Psoas muscle (tissue), 7 donors: ENCODE measurements at regions not wholly inside any gene's neighbourhood (a gene's known extent, or its start where the extent isn't known, plus 50 kb on each side); places are given as distances from the start of the nearest gene placed in this dataset.

Experiments used
- ATAC-seq, 4 donors: fragments of 200-7000 bp; cut with Tn5 transposase; one replicate each; pipeline ENCODE4 v1.9.1; 2020; ENCODE audit warnings: moderate library complexity in 3 of 4, mild to moderate bottlenecking in 2 of 4
- DNase-seq, 2 donors: peaks; one replicate each; pipeline ENCODE4 v3.0.0-alpha.2; 2020
- H3K27ac ChIP-seq: fragments of 200-600 bp; one replicate; pipeline ENCODE4 v1.8.0; 2022
- H3K27me3 ChIP-seq, 3 donors: fragments of 200-600 bp in 1 of 3; one replicate each; pipeline versions ENCODE4 v1.6.1 to v1.8.0; 2013 to 2022; ENCODE audit warnings: low read length in 2 of 3, mild to moderate bottlenecking in 2 of 3, moderate library complexity in 1 of 3; ENCODE audit not compliant: insufficient read depth in 3 of 3
- H3K36me3 ChIP-seq, 2 donors: fragments of 200-600 bp in 1 of 2; one replicate each; pipeline versions ENCODE4 v1.6.1 to v1.8.0; 2013 to 2022; ENCODE audit warnings: low read depth in 1 of 2, mild to moderate bottlenecking in 1 of 2, moderate library complexity in 1 of 2; ENCODE audit not compliant: insufficient read depth in 1 of 2
- H3K4me1 ChIP-seq: fragments of 200-600 bp; one replicate; pipeline ENCODE4 v1.8.0; 2022
- H3K4me3 ChIP-seq: fragments of 200-600 bp; one replicate; pipeline ENCODE4 v1.8.0; 2022; ENCODE audit warnings: mild to moderate bottlenecking
- H3K9me3 ChIP-seq: fragments of 200-600 bp; one replicate; pipeline ENCODE4 v1.8.0; 2022
- WGBS, 3 donors: extraction: QIAGEN DNeasy Blood & Tissue Kit; methylation state at CpG; one replicate each; pipeline versions ENCODE4 v1.1.6 to v1.1.7; 2013; 5-methylcytosine and 5-hydroxymethylcytosine counted together
- intact Hi-C, 2 donors: fragments of 100-400 bp; cut with DNase I; formaldehyde crosslinking; loops; one replicate each; pipeline versions ENCODE4 v1.11.0 to v1.14.2; 2022
- TF ChIP-seq, protein P1 (sequence below): fragments of 200-600 bp; IDR thresholded peaks from one replicate; pipeline ENCODE4 v1.8.0; 2022; ENCODE audit warnings: antibody characterized with exemption
- donor health status: healthy with polysubstance abuse.
- donor health status: DM: no; HTN: no; CAD: no; lungs with moderate emphysema.
- donor health status: Bipolar disorder and iron deficiency.
- donor health status: healthy.
- donor health status: DM: yes; HTN: yes; CAD: no.
- donor health status: DM: no; HTN: no; CAD: no.
- donor health status: DM: yes; HTN: yes; CAD: no.

DNA sequence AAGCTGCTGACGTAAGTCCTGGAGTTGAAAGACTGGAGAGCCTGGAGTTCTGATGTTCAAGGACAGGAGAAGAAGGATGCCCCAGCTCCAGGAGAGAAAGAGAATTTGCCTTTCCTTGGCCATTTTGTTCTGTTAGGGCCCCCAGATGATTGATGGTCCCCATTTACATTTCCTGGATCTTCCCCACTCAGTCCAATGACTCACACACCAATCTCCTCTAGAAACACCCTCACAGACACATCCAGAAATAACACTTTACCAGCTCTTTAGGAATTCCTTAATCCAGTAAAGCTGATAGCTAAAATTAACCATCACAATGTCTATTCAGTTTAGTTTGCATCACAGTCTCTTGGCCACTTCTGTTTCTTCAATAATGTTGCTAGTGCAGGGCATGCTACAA, 260.2 kb upstream of the IRAK1BP1 start:
- ATAC-seq (no peak), DNase-seq (no peak)
- 79 to 93% (median 82%) methylated on average over 1 of the region's 1 CpG for WGBS, 3 donors
- no peak overlapping the region for H3K27ac ChIP-seq
- intact Hi-C loops = no loop called here
- H3K36me3 ChIP-seq = no peaks in the 10 kb centered on the region
- H3K27me3 ChIP-seq = no peaks in the 10 kb centered on the region
- no peaks in the 10 kb centered on the region for H3K4me1 ChIP-seq
- TF ChIP-seq, protein P1, sequence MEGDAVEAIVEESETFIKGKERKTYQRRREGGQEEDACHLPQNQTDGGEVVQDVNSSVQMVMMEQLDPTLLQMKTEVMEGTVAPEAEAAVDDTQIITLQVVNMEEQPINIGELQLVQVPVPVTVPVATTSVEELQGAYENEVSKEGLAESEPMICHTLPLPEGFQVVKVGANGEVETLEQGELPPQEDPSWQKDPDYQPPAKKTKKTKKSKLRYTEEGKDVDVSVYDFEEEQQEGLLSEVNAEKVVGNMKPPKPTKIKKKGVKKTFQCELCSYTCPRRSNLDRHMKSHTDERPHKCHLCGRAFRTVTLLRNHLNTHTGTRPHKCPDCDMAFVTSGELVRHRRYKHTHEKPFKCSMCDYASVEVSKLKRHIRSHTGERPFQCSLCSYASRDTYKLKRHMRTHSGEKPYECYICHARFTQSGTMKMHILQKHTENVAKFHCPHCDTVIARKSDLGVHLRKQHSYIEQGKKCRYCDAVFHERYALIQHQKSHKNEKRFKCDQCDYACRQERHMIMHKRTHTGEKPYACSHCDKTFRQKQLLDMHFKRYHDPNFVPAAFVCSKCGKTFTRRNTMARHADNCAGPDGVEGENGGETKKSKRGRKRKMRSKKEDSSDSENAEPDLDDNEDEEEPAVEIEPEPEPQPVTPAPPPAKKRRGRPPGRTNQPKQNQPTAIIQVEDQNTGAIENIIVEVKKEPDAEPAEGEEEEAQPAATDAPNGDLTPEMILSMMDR = no peak
- H3K9me3 ChIP-seq = no peaks in the 10 kb centered on the region
- H3K4me3 ChIP-seq = no peak overlapping the region

DNA sequence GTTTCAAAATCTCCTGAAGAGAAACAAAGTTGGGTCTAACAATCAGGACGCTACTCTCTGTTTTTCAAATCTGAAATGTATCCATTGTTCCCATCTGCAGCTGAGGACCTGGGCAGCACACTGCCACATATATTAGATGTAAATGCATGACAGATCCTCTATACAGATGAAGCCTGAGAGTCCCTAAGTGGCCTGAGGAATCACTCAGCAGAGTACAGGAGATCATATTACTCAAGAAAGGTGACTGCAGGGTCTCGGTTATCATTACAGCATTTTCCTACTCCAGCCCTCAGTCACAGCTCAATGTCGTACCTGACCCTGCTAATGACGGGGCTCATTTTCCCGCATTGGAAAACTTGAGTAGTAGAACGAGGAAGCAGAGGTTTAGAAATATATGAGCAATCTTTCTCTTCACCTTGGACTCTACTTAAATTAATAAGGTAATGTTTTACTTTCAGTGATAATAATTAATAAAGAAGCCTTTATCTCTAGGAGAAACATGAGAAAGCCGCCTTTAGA, 256.2 kb upstream of the IRAK1BP1 start:
- WGBS, 3 donors = 31 to 37% (median 32%) methylated on average over 7 of the region's 7 CpGs
- Histone ChIP-seq H3K9me3 (no peaks in the 10 kb centered on the region), H3K4me1 (no peaks in the 10 kb centered on the region), H3K27me3 (no peaks in the 10 kb centered on the region), H3K4me3 (no peak overlapping the region), H3K36me3 (no peaks in the 10 kb centered on the region), H3K27ac (no peak overlapping the region)
- ATAC-seq (no peak), DNase-seq (no peak)
- TF ChIP-seq, protein P1 = no peak
- intact Hi-C loops = no loop called here

DNA sequence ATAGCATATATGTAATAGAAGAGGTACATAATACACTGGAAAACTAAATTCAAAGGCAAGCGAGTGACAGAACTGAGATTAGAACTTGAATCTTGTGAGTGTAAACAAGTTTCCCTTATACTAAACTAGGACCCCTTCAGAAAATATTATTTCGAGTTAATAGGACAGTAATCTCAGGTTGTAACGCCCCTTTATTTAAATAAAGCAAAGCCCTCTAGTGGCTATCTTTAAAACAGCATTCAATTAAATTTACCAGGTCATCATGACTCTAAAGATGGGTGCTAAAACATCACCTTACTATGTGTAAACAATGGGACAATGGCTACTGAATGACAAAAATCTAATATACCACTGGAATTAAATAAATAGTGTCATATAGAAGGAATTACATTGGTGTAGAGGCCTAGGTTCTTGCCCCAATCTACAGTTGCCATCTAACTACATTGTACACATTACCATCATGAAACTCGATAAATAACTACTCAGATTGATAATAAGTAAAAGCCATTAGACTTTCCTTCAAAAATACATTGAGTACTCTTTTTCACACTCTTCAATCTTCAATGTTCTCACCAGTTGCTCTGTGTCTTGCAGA, 255.4 kb upstream of the IRAK1BP1 start:
- Histone ChIP-seq H3K27ac (no peak overlapping the region), H3K4me1 (no peaks in the 10 kb centered on the region), H3K9me3 (no peaks in the 10 kb centered on the region), H3K4me3 (no peak overlapping the region), H3K36me3 (no peaks in the 10 kb centered on the region), H3K27me3 (no peaks in the 10 kb centered on the region)
- ATAC-seq (no peak), DNase-seq (no peak)
- 57 to 64% (median 63%) methylated on average over 4 of the region's 4 CpGs for WGBS, 3 donors
- intact Hi-C loops = no loop called here
- TF ChIP-seq, protein P1 = peak; percentile 20

DNA sequence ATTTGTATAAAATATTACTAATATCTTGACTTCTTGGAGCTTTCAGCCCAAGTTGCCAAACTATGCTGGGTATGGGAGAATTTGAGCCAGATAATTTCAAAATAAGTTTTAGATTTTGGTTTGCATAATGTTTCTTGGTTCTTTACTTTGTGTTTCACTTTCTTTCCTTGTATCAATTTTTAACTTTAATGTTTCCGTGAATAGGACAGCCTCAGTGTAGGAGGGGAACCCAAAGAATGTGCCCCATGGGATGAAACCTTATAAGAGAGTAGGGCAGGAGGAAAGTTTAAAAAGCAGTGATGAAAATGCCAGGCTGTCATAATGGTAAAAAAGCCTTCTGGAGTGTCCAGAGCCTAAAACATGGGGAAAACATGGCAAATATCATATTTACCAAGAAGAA, 252.4 kb upstream of the IRAK1BP1 start:
- no peaks in the 10 kb centered on the region for H3K4me1 ChIP-seq
- DNase-seq = no peak
- no peak overlapping the region for H3K4me3 ChIP-seq
- 0 to 31% (median 20%) methylated on average over 1 of the region's 1 CpG for WGBS, 3 donors
- no peak overlapping the region for H3K27ac ChIP-seq
- no peaks in the 10 kb centered on the region for H3K27me3 ChIP-seq
- no peaks in the 10 kb centered on the region for H3K9me3 ChIP-seq
- ATAC-seq = no peak
- TF ChIP-seq, protein P1 = no peak
- intact Hi-C loops = no loop called here
- no peaks in the 10 kb centered on the region for H3K36me3 ChIP-seq

DNA sequence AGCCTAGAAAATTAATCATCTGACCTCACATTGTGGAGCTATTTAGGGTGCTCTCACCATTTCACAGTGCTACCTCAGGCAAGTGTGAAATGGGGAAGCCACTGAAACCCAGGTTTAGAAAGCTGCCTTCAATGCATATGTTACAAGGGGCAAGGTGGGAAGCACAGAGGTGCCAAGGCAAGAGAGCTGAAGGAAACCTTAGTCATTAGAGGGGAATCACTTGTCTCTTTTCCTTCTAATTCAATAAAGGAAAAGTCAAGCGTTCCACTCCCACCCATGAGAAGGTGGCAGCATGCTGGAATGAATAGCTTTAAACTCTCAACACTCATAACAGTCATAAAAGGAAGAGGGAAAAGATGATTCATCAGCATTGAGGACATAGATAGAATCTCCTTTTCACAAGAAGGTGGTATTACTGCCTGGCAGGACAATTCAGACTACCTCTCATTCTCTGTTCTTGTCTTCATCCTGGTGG, 251.9 kb upstream of the IRAK1BP1 start:
- TF ChIP-seq, protein P1 = no peak
- 70 to 88% (median 83%) methylated on average over 1 of the region's 1 CpG for WGBS, 3 donors
- no peak for ATAC-seq
- Histone ChIP-seq H3K4me1 (no peaks in the 10 kb centered on the region), H3K27me3 (no peaks in the 10 kb centered on the region), H3K27ac (no peak overlapping the region), H3K4me3 (no peak overlapping the region), H3K36me3 (no peaks in the 10 kb centered on the region), H3K9me3 (no peaks in the 10 kb centered on the region)
- no peak for DNase-seq
- intact Hi-C loops = no loop called here
